H1 (cell line): ENCODE measurements at regions not wholly inside any gene's neighbourhood (a gene's known extent, or its start where the extent isn't known, plus 50 kb on each side); places are given as distances from the start of the nearest gene placed in this dataset.

ENCODE experiments used
- CTCF ChIA-PET: fragments of 300-600 bp; sonication (Branson Sonifier 250); formaldehyde crosslinking; loops from one replicate; lab custom pipeline; 2021; ENCODE audit not compliant: partially characterized antibody; lab: Charles Lee
- POLR2A ChIA-PET: fragments of 300-600 bp; sonication (Branson Sonifier 250); formaldehyde crosslinking; loops from one replicate; lab custom pipeline; 2021; ENCODE audit warnings: inconsistent platforms; ENCODE audit not compliant: partially characterized antibody; lab: Charles Lee
- DNase-seq, 2 experiments: peaks; one replicate each; pipeline versions ENCODE4 v3.0.0 to v3.0.0-alpha.2; 2010 to 2022; ENCODE audit warnings: low spot score in 2 of 2, low read depth in 1 of 2, mixed read lengths in 1 of 2
- FAIRE-seq: peaks from 2 replicates; lab custom pipeline; 2011; peaks lifted over from hg19 to GRCh38; lab: Jason Lieb, UNC
- H2AFZ ChIP-seq: 2 replicates; pipeline ENCODE4 v1.8.1; 2012; ENCODE audit warnings: low read length, inconsistent platforms
- H2AK5ac ChIP-seq: 2 replicates; pipeline ENCODE4 v1.6.1; 2013; ENCODE audit warnings: low read depth, low read length
- H2BK120ac ChIP-seq: replicated peaks from 2 replicates; pipeline ENCODE3; 2013; ENCODE audit warnings: low read depth, low read length, inconsistent platforms
- H2BK12ac ChIP-seq: 2 replicates; pipeline ENCODE4 v1.6.1; 2013; ENCODE audit warnings: low read depth, low read length
- H2BK15ac ChIP-seq: 2 replicates; pipeline ENCODE4 v1.6.1; 2013; ENCODE audit warnings: low read length
- H2BK20ac ChIP-seq: 2 replicates; pipeline ENCODE4 v1.6.1; 2013; ENCODE audit warnings: low read length
- H2BK5ac ChIP-seq: 2 replicates; pipeline ENCODE4 v1.6.1; 2013; ENCODE audit warnings: low read depth, low read length
- H3K14ac ChIP-seq: 2 replicates; pipeline ENCODE4 v1.6.1; 2013; ENCODE audit warnings: inconsistent platforms; ENCODE audit not compliant: insufficient read length
- H3K18ac ChIP-seq: 2 replicates; pipeline ENCODE4 v1.6.1; 2013; ENCODE audit warnings: low read length; ENCODE audit errors: extremely low read depth
- H3K23ac ChIP-seq: 2 replicates; pipeline ENCODE4 v1.6.1; 2013; ENCODE audit warnings: inconsistent platforms; ENCODE audit not compliant: insufficient read length
- H3K23me2 ChIP-seq: 2 replicates; pipeline ENCODE4 v1.6.1; 2013; ENCODE audit warnings: low read depth, low read length
- H3K27ac ChIP-seq: 2 replicates; pipeline ENCODE4 v1.6.1; 2011; ENCODE audit warnings: low read depth, low read length, inconsistent platforms
- H3K27me3 ChIP-seq, 4 experiments: replicated peaks in 1 of 4; 1 replicate in 1 of 4; 2 replicates in 3 of 4; pipeline versions ENCODE4 v1.6.1 to v1.8.1; 2011 to 2013; ENCODE audit warnings: low read length in 3 of 4, mild to moderate bottlenecking in 3 of 4, inconsistent platforms in 2 of 4, mixed read lengths in 2 of 4, moderate library complexity in 1 of 4; ENCODE audit not compliant: control insufficient read depth in 3 of 4, insufficient read depth in 3 of 4; ENCODE audit errors: extremely low read depth in 1 of 4
- H3K36me3 ChIP-seq, 4 experiments: 2 replicates each; pipeline versions ENCODE4 v1.6.1 to v1.8.1; 2011 to 2013; ENCODE audit warnings: mild to moderate bottlenecking in 4 of 4, low read length in 3 of 4, moderate library complexity in 2 of 4, control low read depth in 1 of 4, inconsistent platforms in 1 of 4; ENCODE audit not compliant: insufficient read depth in 4 of 4, control insufficient read depth in 2 of 4
- H3K4ac ChIP-seq: replicated peaks from 2 replicates; pipeline ENCODE3; 2013; ENCODE audit warnings: low read length, low read depth, mixed read lengths, inconsistent platforms; ENCODE audit not compliant: insufficient read length
- H3K4me1 ChIP-seq, 4 experiments: replicated peaks in 1 of 4; 1 replicate in 1 of 4; 2 replicates in 3 of 4; pipeline versions ENCODE4 v1.6.1 to v1.8.1; 2011 to 2013; ENCODE audit warnings: low read length in 3 of 4, inconsistent platforms in 2 of 4, mixed read lengths in 1 of 4; ENCODE audit not compliant: insufficient read depth in 4 of 4, control insufficient read depth in 3 of 4
- H3K4me2 ChIP-seq, 2 experiments: 2 replicates each; pipeline versions ENCODE4 v1.6.1 to v1.8.1; 2011 to 2013; ENCODE audit warnings: low read depth in 2 of 2, low read length in 2 of 2, control low read depth in 1 of 2, inconsistent platforms in 1 of 2, mild to moderate bottlenecking in 1 of 2; ENCODE audit not compliant: insufficient read depth in 1 of 2
- H3K4me3 ChIP-seq, 4 experiments: fragments of 200-600, 300-600 bp in 1 of 4; sonication (generic), shearing (Covaris generic), sonication (Bioruptor Twin) in 1 of 4; 2 replicates each; pipeline versions ENCODE4 v1.5.1 to v1.8.1; 2011 to 2016; ENCODE audit warnings: low read length in 4 of 4, low read depth in 3 of 4, control low read depth in 2 of 4, inconsistent platforms in 2 of 4, mild to moderate bottlenecking in 2 of 4, mixed read lengths in 1 of 4, moderate library complexity in 1 of 4; ENCODE audit not compliant: insufficient read depth in 2 of 4; ENCODE audit errors: extremely low read depth in 1 of 4
- H3K56ac ChIP-seq: replicated peaks from 2 replicates; pipeline ENCODE3; 2013; ENCODE audit warnings: low read depth, mild to moderate bottlenecking, mixed read lengths, low read length, inconsistent platforms; ENCODE audit not compliant: insufficient read length
- H3K79me1 ChIP-seq: 2 replicates; pipeline ENCODE4 v1.6.1; 2013; ENCODE audit warnings: low read depth, low read length, control low read depth
- H3K79me2 ChIP-seq, 2 experiments: 2 replicates each; pipeline versions ENCODE4 v1.6.1 to v1.8.1; 2012 to 2013; ENCODE audit warnings: low read length in 2 of 2, mild to moderate bottlenecking in 2 of 2, inconsistent platforms in 1 of 2; ENCODE audit not compliant: insufficient read depth in 2 of 2, control insufficient read depth in 1 of 2
- H3K9ac ChIP-seq, 4 experiments: replicated peaks in 1 of 4; 1 replicate in 1 of 4; 2 replicates in 3 of 4; pipeline versions ENCODE4 v1.6.1 to v1.8.1; 2011 to 2013; ENCODE audit warnings: low read depth in 3 of 4, low read length in 3 of 4, control low read depth in 2 of 4, mild to moderate bottlenecking in 2 of 4, moderate library complexity in 2 of 4, inconsistent platforms in 1 of 4; ENCODE audit errors: extremely low read depth in 1 of 4
- H3K9me3 ChIP-seq, 2 experiments: 2 replicates each; pipeline versions ENCODE4 v1.6.1 to v1.8.1; 2012 to 2013; ENCODE audit warnings: mild to moderate bottlenecking in 2 of 2, moderate library complexity in 2 of 2, control low read depth in 1 of 2, inconsistent platforms in 1 of 2, low read depth in 1 of 2, low read length in 1 of 2, mixed read lengths in 1 of 2; ENCODE audit not compliant: insufficient read depth in 2 of 2
- H4K20me1 ChIP-seq, 2 experiments: replicated peaks in 1 of 2; 2 replicates each; pipeline versions ENCODE3 to v1.8.1; 2011 to 2013; ENCODE audit warnings: inconsistent platforms in 2 of 2, low read length in 2 of 2, mild to moderate bottlenecking in 1 of 2; ENCODE audit not compliant: insufficient read depth in 2 of 2, control insufficient read depth in 1 of 2
- H4K5ac ChIP-seq: 2 replicates; pipeline ENCODE4 v1.6.1; 2013; ENCODE audit warnings: low read length, low read depth, mixed read lengths, inconsistent platforms; ENCODE audit not compliant: insufficient read length
- H4K8ac ChIP-seq: 2 replicates; pipeline ENCODE4 v1.8.0; 2013; ENCODE audit warnings: mild to moderate bottlenecking, moderate library complexity, low read length, inconsistent platforms; ENCODE audit not compliant: insufficient read depth; ENCODE audit errors: extremely low read depth
- H4K91ac ChIP-seq: replicated peaks from 2 replicates; pipeline ENCODE3; 2013; ENCODE audit warnings: low read length, mixed read lengths, inconsistent platforms; ENCODE audit not compliant: insufficient read length
- CEBPB ChIP-seq: IDR thresholded peaks from 2 replicates; pipeline ENCODE4 v1.6.1; 2012; ENCODE audit warnings: low read depth, low read length
- GABPA ChIP-seq: IDR thresholded peaks from 2 replicates; pipeline ENCODE4 v1.6.1; 2011; ENCODE audit warnings: mild to moderate bottlenecking, low read length, moderate library complexity, borderline replicate concordance; ENCODE audit not compliant: insufficient read depth
- JUND ChIP-seq: IDR thresholded peaks from 2 replicates; pipeline ENCODE4 v1.6.1; 2011; ENCODE audit warnings: mild to moderate bottlenecking, improper control_type of control experiment, low read length
- POLR2AphosphoS5 ChIP-seq: IDR thresholded peaks from 2 replicates; pipeline ENCODE4 v1.6.1; 2011; ENCODE audit warnings: low read depth, low read length
- RAD21 ChIP-seq, 2 experiments: IDR thresholded peaks in 1 of 2; conservative IDR thresholded peaks in 1 of 2; 2 replicates each; pipeline ENCODE4 v1.6.1; 2011; ENCODE audit warnings: low read depth in 2 of 2, low read length in 2 of 2, improper control_type of control experiment in 1 of 2, inconsistent platforms in 1 of 2, mild to moderate bottlenecking in 1 of 2, moderate library complexity in 1 of 2
- SP4 ChIP-seq: IDR thresholded peaks from 2 replicates; pipeline ENCODE4 v1.6.1; 2012; ENCODE audit warnings: low read length, inconsistent platforms
- TCF12 ChIP-seq: IDR thresholded peaks from 2 replicates; pipeline ENCODE4 v1.6.1; 2011; ENCODE audit warnings: low read depth, mild to moderate bottlenecking, low read length
- WGBS, 2 experiments: shearing (Covaris generic) in 1 of 2; methylation state at CpG; one replicate each; pipeline versions ENCODE4 v1.1.6 to v1.1.7; 2013 to 2015; ENCODE audit warnings: low lambda C conversion rate in 2 of 2, mixed read lengths in 2 of 2, inconsistent platforms in 1 of 2, low coverage in 1 of 2, missing lambda C conversion rate in 1 of 2; ENCODE audit not compliant: insufficient replicate concordance in 2 of 2, insufficient coverage in 1 of 2, insufficient read length in 1 of 2; ENCODE audit errors: extremely low coverage in 1 of 2, missing lambda C conversion rate in 1 of 2; 5-methylcytosine and 5-hydroxymethylcytosine counted together
- TF ChIP-seq, protein P1 (sequence below), 3 experiments: IDR thresholded peaks; 1 replicate in 2 of 3; 2 replicates in 1 of 3; pipeline versions ENCODE4 v1.5.1 to v1.6.1; 2011; ENCODE audit warnings: low read length in 3 of 3, mild to moderate bottlenecking in 3 of 3, inconsistent platforms in 2 of 3, low read depth in 1 of 3, moderate library complexity in 1 of 3; ENCODE audit not compliant: insufficient read depth in 1 of 3; ENCODE audit errors: control extremely low read depth in 1 of 3

DNA sequence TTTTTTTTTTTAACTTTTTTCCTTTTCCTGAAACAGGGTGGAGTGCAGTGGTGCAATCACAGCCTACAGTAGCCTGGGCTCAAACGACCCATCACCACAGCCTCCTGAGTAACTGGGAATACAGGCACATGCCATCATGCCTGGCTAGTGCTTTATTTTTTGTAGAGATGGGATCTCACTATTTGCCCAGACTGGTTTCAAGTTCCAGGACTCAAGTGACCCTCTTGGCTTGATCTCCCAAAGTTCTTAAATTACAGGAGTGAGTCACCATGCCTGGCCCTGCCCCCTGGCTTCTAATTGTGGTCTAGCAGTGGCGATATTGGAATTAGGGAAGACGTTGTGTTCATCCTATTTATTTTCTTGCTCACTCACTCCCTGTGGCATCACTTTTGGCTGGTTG is 1138.4 kb downstream of the SI start:
- Histone ChIP-seq H3K9me3 (no peaks in the 10 kb centered on the region), H4K5ac (no peak overlapping the region), H4K91ac (no peak overlapping the region), H3K4me2 (no peak overlapping the region), H3K79me2 (no peaks in the 10 kb centered on the region), H4K8ac (no peak overlapping the region), H2BK20ac (no peak overlapping the region), H3K4me3 (no peak overlapping the region), H4K20me1 (no peaks in the 10 kb centered on the region), H3K36me3 (no peaks in the 10 kb centered on the region), H3K4ac (no peak overlapping the region), H2BK5ac (no peak overlapping the region), H2AFZ (peak overlapping the region; percentile 57), H3K27ac (no peak overlapping the region), H3K4me1 (no peaks in the 10 kb centered on the region), H2AK5ac (no peak overlapping the region), H3K18ac (no peak overlapping the region), H3K23me2 (no peaks in the 10 kb centered on the region), H2BK12ac (no peak overlapping the region), H3K14ac (no peak overlapping the region), H3K9ac (no peak overlapping the region), H3K79me1 (no peaks in the 10 kb centered on the region), H3K27me3 (peaks cover 0 to 1% (median 0%) of the 10 kb centered on the region in 4 experiments; a peak in 1 of 7 replicates), H2BK15ac (no peak overlapping the region), H3K23ac (no peak overlapping the region), H2BK120ac (no peak overlapping the region), H3K56ac (no peak overlapping the region)
- FAIRE-seq (no peak), DNase-seq (no peak)
- ChIA-PET CTCF (no interaction called here), POLR2A (no interaction called here)
- TF ChIP-seq CEBPB (no peak), JUND (peak; percentile 76), GABPA (no peak), RAD21 (IDR thresholded peaks at IDR 0.05 in 1 of 2, conservative IDR thresholded peaks at IDR 0.05 in 1 of 2; ENCODE audit: low read depth in 2 of 2, low read length in 2 of 2) (peak; percentile 9 to 20; a peak in 3 of 4 replicates), TCF12 (no peak), SP4 (no peak), POLR2AphosphoS5 (no peak)
- TF ChIP-seq, protein P1, sequence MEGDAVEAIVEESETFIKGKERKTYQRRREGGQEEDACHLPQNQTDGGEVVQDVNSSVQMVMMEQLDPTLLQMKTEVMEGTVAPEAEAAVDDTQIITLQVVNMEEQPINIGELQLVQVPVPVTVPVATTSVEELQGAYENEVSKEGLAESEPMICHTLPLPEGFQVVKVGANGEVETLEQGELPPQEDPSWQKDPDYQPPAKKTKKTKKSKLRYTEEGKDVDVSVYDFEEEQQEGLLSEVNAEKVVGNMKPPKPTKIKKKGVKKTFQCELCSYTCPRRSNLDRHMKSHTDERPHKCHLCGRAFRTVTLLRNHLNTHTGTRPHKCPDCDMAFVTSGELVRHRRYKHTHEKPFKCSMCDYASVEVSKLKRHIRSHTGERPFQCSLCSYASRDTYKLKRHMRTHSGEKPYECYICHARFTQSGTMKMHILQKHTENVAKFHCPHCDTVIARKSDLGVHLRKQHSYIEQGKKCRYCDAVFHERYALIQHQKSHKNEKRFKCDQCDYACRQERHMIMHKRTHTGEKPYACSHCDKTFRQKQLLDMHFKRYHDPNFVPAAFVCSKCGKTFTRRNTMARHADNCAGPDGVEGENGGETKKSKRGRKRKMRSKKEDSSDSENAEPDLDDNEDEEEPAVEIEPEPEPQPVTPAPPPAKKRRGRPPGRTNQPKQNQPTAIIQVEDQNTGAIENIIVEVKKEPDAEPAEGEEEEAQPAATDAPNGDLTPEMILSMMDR (IDR thresholded peaks at IDR 0.05; ENCODE audit: control extremely low read depth in 1 of 3, insufficient read depth in 1 of 3, low read depth in 1 of 3, low read length in 3 of 3), result peak in 2 of 3 experiments; percentile 13 to 31; a peak in 2 of 4 replicates
- WGBS, 2 experiments, result 53% methylated on average over 3 of the region's 3 CpGs; no CpG with 5 or more reads in 1 of the 2 experiments
